ENCODE measurements at regions not wholly inside any gene's neighbourhood (a gene's known extent, or its start where the extent isn't known, plus 50 kb on each side); places are given as distances from the start of the nearest gene placed in this dataset.

DNA sequence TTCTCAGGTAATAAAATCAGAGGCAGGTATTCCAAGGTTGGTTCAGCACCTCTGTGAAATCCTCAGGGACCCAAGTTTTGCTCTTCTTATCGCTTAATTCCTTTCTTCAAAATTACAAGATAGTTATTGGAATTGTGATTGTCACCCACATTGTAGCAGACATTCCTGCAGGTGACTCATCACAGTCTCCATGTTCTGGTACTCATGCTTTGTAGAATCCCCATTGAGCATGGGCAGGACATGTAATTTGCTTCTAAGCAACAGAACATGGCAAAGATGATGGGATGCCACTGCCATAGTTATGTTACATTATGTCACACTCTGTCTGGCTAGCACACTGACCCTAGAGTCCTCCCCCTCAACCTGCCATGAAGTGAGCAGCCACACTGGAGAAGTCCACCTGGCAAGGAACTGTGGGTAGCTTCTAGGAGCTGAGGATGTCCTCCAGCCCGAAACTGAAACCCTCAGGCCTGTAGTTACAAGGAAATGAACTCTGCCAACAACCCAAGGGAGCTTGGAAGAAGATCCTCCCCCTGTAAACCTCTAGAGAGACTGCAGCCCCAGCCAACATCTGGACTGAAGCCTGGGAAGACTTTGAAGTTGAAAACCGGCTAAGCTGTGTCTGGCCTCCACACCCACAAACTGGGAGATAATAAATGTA, 58.3 kb upstream of the GUCY1A1 start:
- TF ChIP-seq SUZ12 (IDR thresholded peaks at IDR 0.05; ENCODE audit: extremely low read depth, insufficient read depth, insufficient read length) (no peak), YY1 (IDR thresholded peaks at IDR 0.05; ENCODE audit: insufficient read depth, insufficient read length) (no peak), ZNF274 (IDR thresholded peaks at IDR 0.05; ENCODE audit: low read depth, low read length) (no peak)
- Histone ChIP-seq H3K36me3 (ENCODE audit: insufficient read depth, insufficient read length, low read length) (no peaks in the 10 kb centered on the region), H3K27me3 (ENCODE audit: insufficient read depth, insufficient read length) (no peaks in the 10 kb centered on the region), H3K4me1 (ENCODE audit: insufficient read depth, insufficient read length) (no peaks in the 10 kb centered on the region), H3K9me3 (ENCODE audit: insufficient read depth, low read length) (no peaks in the 10 kb centered on the region), H3K9ac (ENCODE audit: insufficient read length, low read depth) (no peak overlapping the region), H3K4me3 (ENCODE audit: insufficient read length, low read depth) (no peak overlapping the region)
- DNase-seq (ENCODE audit: low read depth, low spot score), result no peak

DNA sequence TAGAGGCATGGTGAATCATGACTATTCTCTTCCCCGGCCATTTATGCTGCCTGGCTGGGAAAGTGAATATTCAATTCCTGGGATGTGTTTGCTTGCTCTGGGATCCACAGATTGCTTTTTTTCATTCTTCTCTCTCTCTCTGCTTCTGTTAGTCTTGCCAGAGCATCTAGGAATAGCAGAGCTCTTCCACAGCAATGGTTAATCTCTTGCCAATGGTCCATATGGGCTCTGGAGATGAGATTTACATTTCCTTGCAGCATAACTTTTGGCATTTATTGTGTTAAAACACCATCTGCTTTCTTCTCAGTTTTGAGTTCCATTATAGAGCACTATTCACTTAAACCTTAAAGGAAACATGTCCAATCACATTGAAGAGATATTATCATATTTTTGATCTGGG, 59.2 kb upstream of the GUCY1A1 start:
- TF ChIP-seq YY1 (IDR thresholded peaks at IDR 0.05; ENCODE audit: insufficient read depth, insufficient read length) (no peak), SUZ12 (IDR thresholded peaks at IDR 0.05; ENCODE audit: extremely low read depth, insufficient read depth, insufficient read length) (no peak), ZNF274 (IDR thresholded peaks at IDR 0.05; ENCODE audit: low read depth, low read length) (no peak)

DNA sequence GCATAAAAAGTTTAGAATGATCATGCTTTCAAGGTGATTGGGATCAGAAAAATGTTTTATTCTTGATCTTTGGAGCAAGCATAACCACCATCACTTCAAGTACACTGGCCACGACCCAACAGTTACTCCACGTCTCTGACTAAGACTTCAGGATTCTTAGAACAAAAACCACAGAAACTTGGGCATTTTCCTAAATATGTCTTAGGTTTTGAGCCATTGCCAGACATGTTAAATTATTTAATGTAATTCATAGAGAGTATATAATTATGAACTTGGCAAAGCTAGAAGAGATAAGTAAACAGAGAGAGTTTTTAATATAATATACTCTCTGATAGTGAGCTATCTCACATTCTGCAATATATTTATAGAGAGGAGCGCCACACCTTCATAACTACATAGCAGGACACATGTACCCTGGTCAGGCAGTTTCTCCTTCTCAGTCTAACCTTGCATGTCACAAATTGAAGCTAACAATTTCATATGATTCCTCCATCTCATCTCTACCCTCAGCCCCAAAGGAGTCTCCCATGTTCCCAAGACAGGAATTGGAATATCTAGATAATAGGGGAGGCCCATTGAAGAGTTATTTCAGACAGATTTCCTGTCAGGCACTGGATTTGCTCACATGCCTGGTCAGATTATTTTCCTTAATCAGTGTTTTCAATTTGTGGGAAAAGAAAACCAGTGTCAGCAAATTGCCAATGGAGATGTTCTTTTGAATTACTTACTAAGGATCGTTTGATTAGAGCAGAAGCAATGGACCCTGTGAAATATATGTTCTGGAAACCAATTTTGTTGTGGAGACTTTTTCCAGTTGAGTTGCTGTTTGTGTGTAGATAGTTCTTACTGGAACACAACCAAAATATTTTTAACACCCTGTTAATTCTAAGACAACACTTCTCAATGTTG, 61.7 kb upstream of the GUCY1A1 start:
- Histone ChIP-seq H3K9me3 (ENCODE audit: insufficient read depth, low read length) (no peaks in the 10 kb centered on the region), H3K9ac (ENCODE audit: insufficient read length, low read depth) (no peak overlapping the region), H3K4me1 (ENCODE audit: insufficient read depth, insufficient read length) (no peaks in the 10 kb centered on the region), H3K36me3 (ENCODE audit: insufficient read depth, insufficient read length, low read length) (no peaks in the 10 kb centered on the region), H3K27me3 (ENCODE audit: insufficient read depth, insufficient read length) (no peaks in the 10 kb centered on the region), H3K4me3 (ENCODE audit: insufficient read length, low read depth) (no peak overlapping the region)
- no peak for TF ChIP-seq YY1 (IDR thresholded peaks at IDR 0.05; ENCODE audit: insufficient read depth, insufficient read length)
- TF ChIP-seq SUZ12 (IDR thresholded peaks at IDR 0.05; ENCODE audit: extremely low read depth, insufficient read depth, insufficient read length), result no peak
- TF ChIP-seq ZNF274 (IDR thresholded peaks at IDR 0.05; ENCODE audit: low read depth, low read length), result no peak
- no peak for DNase-seq (ENCODE audit: low read depth, low spot score)

More for the DNA sequence above, 59.2 kb upstream of the GUCY1A1 start:
- Histone ChIP-seq H3K36me3 (ENCODE audit: insufficient read depth, insufficient read length, low read length) (no peaks in the 10 kb centered on the region), H3K9me3 (ENCODE audit: insufficient read depth, low read length) (no peaks in the 10 kb centered on the region), H3K27me3 (ENCODE audit: insufficient read depth, insufficient read length) (no peaks in the 10 kb centered on the region), H3K9ac (ENCODE audit: insufficient read length, low read depth) (no peak overlapping the region), H3K4me1 (ENCODE audit: insufficient read depth, insufficient read length) (no peaks in the 10 kb centered on the region), H3K4me3 (ENCODE audit: insufficient read length, low read depth) (no peak overlapping the region)
- no peak for DNase-seq (ENCODE audit: low read depth, low spot score)

DNA sequence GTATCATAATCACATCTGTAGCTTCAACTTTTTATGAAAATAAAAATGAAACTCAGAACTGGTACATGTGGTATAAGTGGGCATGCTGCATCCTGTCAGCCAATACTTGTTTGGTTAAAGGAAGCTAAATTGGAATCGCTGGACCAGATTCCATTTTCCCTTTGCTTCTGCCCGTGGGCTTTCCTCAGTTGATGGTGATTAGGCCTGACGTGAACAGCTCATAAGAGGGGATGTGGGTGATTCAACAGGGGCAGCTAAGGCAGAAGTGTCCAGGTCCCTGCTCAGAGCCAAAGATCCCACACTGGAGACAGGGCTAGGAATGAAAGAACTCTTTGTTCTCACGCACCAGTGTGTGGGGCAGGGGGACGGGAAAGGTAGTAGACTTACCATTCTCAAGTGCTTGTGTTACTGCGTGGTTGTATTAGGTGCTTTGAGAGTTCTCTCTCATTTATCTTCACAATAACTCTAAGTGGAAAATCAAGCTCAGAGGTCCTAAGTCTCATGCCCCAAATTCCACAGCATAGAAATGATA, 63.2 kb upstream of the GUCY1A1 start:
- no peak for TF ChIP-seq ZNF274 (IDR thresholded peaks at IDR 0.05; ENCODE audit: low read depth, low read length)
- TF ChIP-seq YY1 (IDR thresholded peaks at IDR 0.05; ENCODE audit: insufficient read depth, insufficient read length), result no peak
- TF ChIP-seq SUZ12 (IDR thresholded peaks at IDR 0.05; ENCODE audit: extremely low read depth, insufficient read depth, insufficient read length), result no peak
- Histone ChIP-seq H3K4me3 (ENCODE audit: insufficient read length, low read depth) (no peak overlapping the region), H3K9me3 (ENCODE audit: insufficient read depth, low read length) (no peaks in the 10 kb centered on the region), H3K27me3 (ENCODE audit: insufficient read depth, insufficient read length) (no peaks in the 10 kb centered on the region), H3K4me1 (ENCODE audit: insufficient read depth, insufficient read length) (no peaks in the 10 kb centered on the region), H3K9ac (ENCODE audit: insufficient read length, low read depth) (no peak overlapping the region), H3K36me3 (ENCODE audit: insufficient read depth, insufficient read length, low read length) (no peaks in the 10 kb centered on the region)
- no peak for DNase-seq (ENCODE audit: low read depth, low spot score)

DNA sequence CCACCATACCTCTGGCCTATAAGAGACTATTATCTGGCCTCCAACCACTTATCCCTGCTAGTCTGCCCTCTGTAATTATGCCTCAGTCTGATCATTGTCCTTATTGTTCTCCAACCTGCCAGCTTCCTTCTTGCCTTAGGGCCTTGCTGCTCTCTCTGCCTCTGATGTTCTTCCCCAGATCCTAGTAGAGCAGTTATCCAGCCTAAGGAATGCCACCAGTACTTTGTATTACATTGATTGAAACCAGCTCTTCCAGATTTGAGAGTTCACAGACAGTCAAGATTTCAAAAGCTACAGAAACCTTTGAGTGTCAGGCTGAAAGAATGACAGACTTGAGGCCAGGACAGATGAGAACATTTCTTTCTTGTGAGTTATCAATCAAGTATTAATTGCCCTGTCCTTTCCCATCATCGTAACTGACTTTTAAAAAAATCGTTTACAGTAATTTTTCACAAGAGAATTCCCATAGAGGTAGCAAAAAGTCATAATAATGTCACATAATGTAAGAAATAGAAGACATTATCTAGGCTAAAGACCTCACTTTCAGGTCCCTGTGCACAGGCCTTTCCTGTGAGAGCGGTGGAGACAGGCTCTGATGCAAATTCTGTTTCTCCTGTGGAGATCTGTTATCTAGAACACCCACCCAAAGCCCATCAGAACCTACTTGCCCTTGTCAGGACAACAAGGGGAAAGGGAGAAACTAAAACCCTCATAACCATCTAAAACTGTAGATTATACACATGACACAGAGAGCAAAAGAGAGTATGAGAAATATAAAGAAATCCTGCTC, 64.1 kb upstream of the GUCY1A1 start:
- no peak for DNase-seq (ENCODE audit: low read depth, low spot score)
- Histone ChIP-seq H3K9me3 (ENCODE audit: insufficient read depth, low read length) (no peaks in the 10 kb centered on the region), H3K36me3 (ENCODE audit: insufficient read depth, insufficient read length, low read length) (no peaks in the 10 kb centered on the region), H3K9ac (ENCODE audit: insufficient read length, low read depth) (no peak overlapping the region), H3K27me3 (ENCODE audit: insufficient read depth, insufficient read length) (no peaks in the 10 kb centered on the region), H3K4me1 (ENCODE audit: insufficient read depth, insufficient read length) (no peaks in the 10 kb centered on the region), H3K4me3 (ENCODE audit: insufficient read length, low read depth) (no peak overlapping the region)
- no peak for TF ChIP-seq YY1 (IDR thresholded peaks at IDR 0.05; ENCODE audit: insufficient read depth, insufficient read length)

DNA sequence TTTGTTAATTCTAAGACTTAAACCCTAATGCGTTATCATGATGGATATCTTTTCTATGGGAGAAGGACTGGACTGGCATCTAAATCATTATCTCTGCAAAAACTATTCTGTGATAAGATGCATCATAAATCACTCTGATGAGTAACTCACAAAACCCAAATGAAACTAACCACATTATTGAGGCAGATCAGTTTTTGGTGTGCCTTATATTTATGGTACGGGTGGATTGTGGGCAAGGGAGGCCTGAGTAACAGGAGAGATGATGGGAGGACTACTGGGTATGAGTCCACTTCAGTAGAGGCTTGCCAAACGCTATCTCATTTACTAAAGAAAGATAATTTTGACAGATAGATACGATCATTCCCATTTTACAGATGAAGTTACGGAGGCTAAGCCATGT, 66.4 kb upstream of the GUCY1A1 start:
- TF ChIP-seq YY1 (IDR thresholded peaks at IDR 0.05; ENCODE audit: insufficient read depth, insufficient read length) (no peak), ZNF274 (IDR thresholded peaks at IDR 0.05; ENCODE audit: low read depth, low read length) (no peak), SUZ12 (IDR thresholded peaks at IDR 0.05; ENCODE audit: extremely low read depth, insufficient read depth, insufficient read length) (no peak)
- Histone ChIP-seq H3K9ac (ENCODE audit: insufficient read length, low read depth) (no peak overlapping the region), H3K4me1 (ENCODE audit: insufficient read depth, insufficient read length) (no peaks in the 10 kb centered on the region), H3K27me3 (ENCODE audit: insufficient read depth, insufficient read length) (no peaks in the 10 kb centered on the region), H3K36me3 (ENCODE audit: insufficient read depth, insufficient read length, low read length) (no peaks in the 10 kb centered on the region), H3K9me3 (ENCODE audit: insufficient read depth, low read length) (no peaks in the 10 kb centered on the region), H3K4me3 (ENCODE audit: insufficient read length, low read depth) (no peak overlapping the region)
- no peak for DNase-seq (ENCODE audit: low read depth, low spot score)
